ENCODE measurements at regions not wholly inside any gene's neighbourhood (a gene's known extent, or its start where the extent isn't known, plus 50 kb on each side); places are given as distances from the start of the nearest gene placed in this dataset.

- TF ChIP-seq CTCF (IDR thresholded peaks at IDR 0.05), result no peak
- Histone ChIP-seq H3K9me3 (no peaks in the 10 kb centered on the region), H3K4me3 (no peak overlapping the region), H3K4me1 (no peaks in the 10 kb centered on the region), H3K27ac (no peak overlapping the region), H3K27me3 (no peaks in the 10 kb centered on the region), H3K36me3 (no peaks in the 10 kb centered on the region)
- DNase-seq (ENCODE audit: low spot score), result no peak
These were observed 214.7 kb upstream of the PTCHD4 start for GRCh38 chr6:48325701-48326100.

- Histone ChIP-seq H3K4me1 (no peaks in the 10 kb centered on the region), H3K36me3 (no peaks in the 10 kb centered on the region), H3K27ac (no peak overlapping the region), H3K9me3 (no peaks in the 10 kb centered on the region), H3K4me3 (no peak overlapping the region), H3K27me3 (no peaks in the 10 kb centered on the region)
- no peak for TF ChIP-seq CTCF (IDR thresholded peaks at IDR 0.05)
- DNase-seq (ENCODE audit: low spot score), result no peak
These were observed 207.7 kb upstream of the PTCHD4 start for GRCh38 chr6:48318670-48319069.

- no peak for TF ChIP-seq CTCF (IDR thresholded peaks at IDR 0.05)
- Histone ChIP-seq H3K36me3 (no peaks in the 10 kb centered on the region), H3K27me3 (no peaks in the 10 kb centered on the region)
These were observed 204.9 kb upstream of the PTCHD4 start for GRCh38 chr6:48315915-48316314.

GRCh38 chr6:48315051-48315719, 204.2 kb upstream of the PTCHD4 start:
- DNase-seq (ENCODE audit: low spot score), result no peak
- Histone ChIP-seq H3K27me3 (no peaks in the 10 kb centered on the region), H3K4me3 (no peak overlapping the region), H3K9me3 (no peaks in the 10 kb centered on the region), H3K4me1 (no peaks in the 10 kb centered on the region), H3K36me3 (no peaks in the 10 kb centered on the region), H3K27ac (no peak overlapping the region)
- no peak for TF ChIP-seq CTCF (IDR thresholded peaks at IDR 0.05)

More at GRCh38 chr6:48315915-48316314, 204.9 kb upstream of the PTCHD4 start:
- H3K4me1 ChIP-seq, result no peaks in the 10 kb centered on the region
- no peak for DNase-seq (ENCODE audit: low spot score)
- H3K4me3 ChIP-seq, result no peak overlapping the region
- no peaks in the 10 kb centered on the region for H3K9me3 ChIP-seq
- H3K27ac ChIP-seq, result no peak overlapping the region

- H3K27me3 ChIP-seq, result no peaks in the 10 kb centered on the region
- no peaks in the 10 kb centered on the region for H3K36me3 ChIP-seq
- H3K9me3 ChIP-seq, result no peaks in the 10 kb centered on the region
- TF ChIP-seq CTCF (IDR thresholded peaks at IDR 0.05), result no peak
- no peak for DNase-seq (ENCODE audit: low spot score)
- no peak overlapping the region for H3K27ac ChIP-seq
- no peak overlapping the region for H3K4me3 ChIP-seq
- no peaks in the 10 kb centered on the region for H3K4me1 ChIP-seq
These were observed 200.3 kb upstream of the PTCHD4 start for GRCh38 chr6:48311301-48311700.

- H3K4me3 ChIP-seq, result no peak overlapping the region
- no peaks in the 10 kb centered on the region for H3K27me3 ChIP-seq
- H3K4me1 ChIP-seq, result no peaks in the 10 kb centered on the region
These were observed 196.6 kb upstream of the PTCHD4 start for GRCh38 chr6:48307573-48307972.

More at GRCh38 chr6:48307573-48307972, 196.6 kb upstream of the PTCHD4 start:
- Histone ChIP-seq H3K27ac (no peak overlapping the region), H3K36me3 (no peaks in the 10 kb centered on the region), H3K9me3 (peaks cover 0 to 7% of the 10 kb centered on the region in 2 donors)
- no peak for TF ChIP-seq CTCF (IDR thresholded peaks at IDR 0.05)
- no peak for DNase-seq (ENCODE audit: low spot score)
